Erythroblast (primary cell): ENCODE measurements at regions not wholly inside any gene's neighbourhood (a gene's known extent, or its start where the extent isn't known, plus 50 kb on each side); places are given as distances from the start of the nearest gene placed in this dataset.

Experiments
- GATA1 ChIP-seq: IDR thresholded peaks from 2 replicates; pipeline ENCODE4 v1.6.1; 2011; ENCODE audit warnings: low read depth, mild to moderate bottlenecking, control low read depth, low read length, moderate library complexity
- POLR2A ChIP-seq: IDR thresholded peaks from 2 replicates; pipeline ENCODE4 v1.6.1; 2011; ENCODE audit warnings: mild to moderate bottlenecking, low read length

- TF ChIP-seq POLR2A, result no peak
- TF ChIP-seq GATA1, result no peak
Observed at GRCh38 chr4:170423137-170423536, 333.4 kb upstream of the AADAT start.
